Lower lobe of right lung (tissue), 2 donors: ENCODE measurements at regions not wholly inside any gene's neighbourhood (a gene's known extent, or its start where the extent isn't known, plus 50 kb on each side); places are given as distances from the start of the nearest gene placed in this dataset.

ENCODE experiments used
- ATAC-seq, 2 donors: fragments of 200-7000 bp; cut with Tn5 transposase; one replicate each; pipeline ENCODE4 v1.9.1; 2020 to 2022; ENCODE audit warnings: mild to moderate bottlenecking in 2 of 2, moderate library complexity in 2 of 2
- DNase-seq: peaks from one replicate; pipeline ENCODE4 v3.0.0-alpha.2; 2020
- H3K27ac ChIP-seq: fragments of 200-600 bp; one replicate; pipeline ENCODE4 v1.8.0; 2022
- H3K27me3 ChIP-seq: fragments of 200-600 bp; one replicate; pipeline ENCODE4 v1.8.0; 2022; ENCODE audit warnings: low read depth
- H3K36me3 ChIP-seq: fragments of 200-600 bp; one replicate; pipeline ENCODE4 v1.8.0; 2022; ENCODE audit warnings: mild to moderate bottlenecking
- H3K4me1 ChIP-seq: fragments of 200-600 bp; one replicate; pipeline ENCODE4 v1.8.0; 2022
- H3K4me3 ChIP-seq: fragments of 200-600 bp; one replicate; pipeline ENCODE4 v1.8.0; 2022; ENCODE audit warnings: mild to moderate bottlenecking
- H3K9me3 ChIP-seq: fragments of 200-600 bp; one replicate; pipeline ENCODE4 v1.8.0; 2022
- CTCF ChIP-seq: fragments of 200-600 bp; IDR thresholded peaks from one replicate; pipeline ENCODE4 v1.8.0; 2022; ENCODE audit warnings: antibody characterized with exemption, mild to moderate bottlenecking
- intact Hi-C: fragments of 100-400 bp; cut with DNase I; formaldehyde crosslinking; loops from one replicate; pipeline ENCODE4 v1.11.0; 2022
- donor health status: DM: no; HTN: yes; CAD: no; lungs with severe emphysema.

GRCh38 chr6:6058054-6058444 lies 51.3 kb upstream of the NRN1 start:
- H3K36me3 ChIP-seq = no peaks in the 10 kb centered on the region
- intact Hi-C loops = loop anchor here (5.0 kb wide), 1 partner anchor 489 kb away; no protein-coding TSS in a partner anchor
- H3K9me3 ChIP-seq = no peaks in the 10 kb centered on the region
- TF ChIP-seq CTCF = no peak
- no peak overlapping the region for H3K27ac ChIP-seq
- DNase-seq = peak; percentile 34
- H3K27me3 ChIP-seq = no peaks in the 10 kb centered on the region
- no peak for ATAC-seq
- no peaks in the 10 kb centered on the region for H3K4me1 ChIP-seq
- H3K4me3 ChIP-seq = no peak overlapping the region

GRCh38 chr6:6057442-6058053 lies 50.8 kb upstream of the NRN1 start:
- ATAC-seq (peak; percentile 61 to 69), DNase-seq (no peak)
- intact Hi-C loops = loop anchor here (5.0 kb wide), 1 partner anchor 490 kb away; no protein-coding TSS in a partner anchor
- Histone ChIP-seq H3K27ac (no peak overlapping the region), H3K27me3 (no peaks in the 10 kb centered on the region), H3K9me3 (no peaks in the 10 kb centered on the region), H3K36me3 (no peaks in the 10 kb centered on the region), H3K4me1 (no peaks in the 10 kb centered on the region), H3K4me3 (no peak overlapping the region)
- TF ChIP-seq CTCF = peak; percentile 63
